ENCODE measurements at regions not wholly inside any gene's neighbourhood (a gene's known extent, or its start where the extent isn't known, plus 50 kb on each side); places are given as distances from the start of the nearest gene placed in this dataset.

- TF ChIP-seq CTCF (IDR thresholded peaks at IDR 0.05) = no peak
- TF ChIP-seq POLR2AphosphoS5 (IDR thresholded peaks at IDR 0.05) = no peak
- TF ChIP-seq POLR2A (IDR thresholded peaks at IDR 0.05) = no peak
- TF ChIP-seq EP300 (IDR thresholded peaks at IDR 0.05) = no peak
Observed at GRCh38 chr7:97541188-97541587, 190.7 kb upstream of the TAC1 start.

All from sigmoid colon (tissue), 4 donors.